Kasumi-1 (cell line): ENCODE measurements at regions not wholly inside any gene's neighbourhood (a gene's known extent, or its start where the extent isn't known, plus 50 kb on each side); places are given as distances from the start of the nearest gene placed in this dataset.
"Not testable (repeated sequence)": the region's sequence is repeated elsewhere in the genome, so short reads cannot be mapped to it uniquely, and the experiment has no call there.

Experiments used
- DNase-seq, 2 experiments: peaks; one replicate each; lab custom pipeline; 2025; lab: John Stamatoyannopoulos, UW

DNA sequence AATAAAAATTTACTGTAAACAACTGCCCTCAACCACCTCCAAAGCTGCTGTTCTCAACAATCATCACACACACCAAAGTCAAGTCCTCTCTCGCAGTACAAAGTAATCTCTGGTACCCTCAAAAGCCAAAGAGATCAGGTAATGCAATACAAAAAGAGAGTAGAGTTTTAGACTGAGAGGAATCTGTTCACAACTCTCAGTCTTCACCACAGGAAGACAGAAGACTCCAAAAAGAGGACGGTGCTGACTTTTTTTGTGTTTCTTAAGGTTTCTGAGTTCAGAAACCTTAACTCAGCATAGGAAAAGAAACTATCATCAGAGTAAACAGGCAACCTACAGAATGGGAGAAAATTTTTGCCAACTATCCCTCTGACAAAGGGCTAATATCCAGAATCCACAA, 1072.3 kb upstream of the DIAPH2 start:
- no peak for DNase-seq

DNA sequence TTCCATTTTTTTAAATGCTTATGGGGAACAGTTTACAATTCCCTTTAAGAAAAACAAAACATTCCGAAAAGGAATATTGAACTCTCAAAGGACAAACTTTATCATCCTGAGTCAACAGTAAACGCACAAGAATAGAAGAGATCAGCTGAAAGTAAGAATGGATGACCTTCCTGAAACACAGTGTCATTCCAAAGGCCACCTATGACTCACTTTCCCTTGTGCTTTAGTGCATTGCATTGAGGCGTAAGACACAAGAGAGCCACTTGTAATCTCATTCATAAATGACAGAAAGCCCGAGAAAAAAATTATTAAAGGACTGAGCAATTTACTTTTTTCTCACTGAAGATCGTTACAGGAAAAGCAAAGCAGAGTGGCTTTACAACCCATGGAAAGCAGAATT, 1062.4 kb upstream of the DIAPH2 start:
- no peak for DNase-seq

DNA sequence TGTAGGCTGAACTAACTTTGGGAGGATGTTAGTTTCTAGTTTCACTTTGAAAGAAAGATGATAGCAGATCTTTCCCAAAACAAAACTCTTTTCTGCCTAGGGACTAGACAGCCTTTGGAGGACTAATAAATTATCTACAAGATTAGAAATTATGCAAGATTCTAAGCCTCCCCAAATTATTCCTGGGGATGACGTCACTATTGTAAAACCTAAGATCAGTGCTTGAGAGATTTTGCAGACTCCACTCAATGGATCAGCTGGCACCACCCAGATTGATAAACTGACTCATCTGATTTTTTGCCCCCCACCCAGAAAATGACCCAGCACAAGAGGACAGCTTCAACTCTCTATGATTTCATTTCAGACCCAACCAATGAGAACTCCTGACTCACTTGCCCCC, 1057.9 kb upstream of the DIAPH2 start:
- DNase-seq = no peak

DNA sequence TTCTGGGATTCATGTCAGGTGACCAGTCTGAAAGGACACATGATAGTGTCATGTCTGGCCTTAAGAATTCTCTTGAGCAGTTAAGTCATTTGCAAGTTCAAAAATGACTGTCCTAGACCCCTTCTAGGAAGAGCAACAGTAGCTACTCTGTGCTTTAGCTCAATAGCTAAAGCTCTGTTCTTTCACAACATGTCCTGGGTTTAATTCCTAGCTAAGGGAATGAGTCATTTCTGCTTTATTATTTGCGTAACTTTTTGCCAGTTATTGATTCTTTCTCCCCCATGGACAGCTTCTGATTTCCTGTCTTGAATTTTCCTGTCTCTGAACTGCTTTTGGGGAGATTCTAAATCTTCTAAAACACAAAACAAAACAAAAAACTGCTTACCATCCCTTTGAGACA, 1055.8 kb upstream of the DIAPH2 start:
- DNase-seq = no peak

DNA sequence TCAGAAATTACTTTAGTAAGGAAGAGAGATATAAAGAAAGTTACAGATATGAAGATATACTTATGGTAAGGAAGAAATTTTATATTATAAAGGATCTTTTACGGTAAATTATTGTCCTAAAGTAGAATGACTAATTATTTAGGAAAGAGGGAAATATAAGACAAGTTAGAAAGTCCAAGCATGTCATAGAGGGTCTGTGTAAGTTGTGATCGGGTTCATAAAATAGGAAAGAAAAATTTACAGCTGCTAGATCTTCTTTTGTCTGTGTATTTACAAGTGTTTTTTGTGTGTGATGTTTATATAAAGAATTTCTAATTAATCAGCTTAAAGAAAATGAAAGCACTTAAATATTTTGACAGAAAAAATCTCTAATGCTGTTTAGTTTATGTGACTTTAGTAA, 1054.9 kb upstream of the DIAPH2 start:
- DNase-seq = peak in 1 of 2 experiments; percentile 0

DNA sequence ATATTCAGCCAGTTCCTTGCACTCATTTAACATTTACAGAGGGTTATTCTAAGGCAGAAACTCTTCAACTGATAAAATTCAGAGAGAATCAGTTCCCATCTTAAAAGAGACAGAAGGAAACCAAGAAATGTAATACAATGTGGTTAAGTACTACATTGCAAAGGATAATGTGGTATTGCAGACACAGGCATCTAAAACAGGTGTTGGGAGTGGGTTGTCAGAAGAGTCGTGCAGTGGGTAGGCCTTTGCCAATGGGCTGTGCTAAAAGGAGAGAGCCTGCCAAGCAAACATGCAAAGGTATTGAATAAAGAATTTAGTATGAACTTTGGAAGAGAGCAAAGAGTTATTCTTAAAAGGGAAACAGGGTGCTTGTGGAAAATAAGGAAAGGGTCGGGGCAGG, 1044.4 kb upstream of the DIAPH2 start:
- no peak for DNase-seq

DNA sequence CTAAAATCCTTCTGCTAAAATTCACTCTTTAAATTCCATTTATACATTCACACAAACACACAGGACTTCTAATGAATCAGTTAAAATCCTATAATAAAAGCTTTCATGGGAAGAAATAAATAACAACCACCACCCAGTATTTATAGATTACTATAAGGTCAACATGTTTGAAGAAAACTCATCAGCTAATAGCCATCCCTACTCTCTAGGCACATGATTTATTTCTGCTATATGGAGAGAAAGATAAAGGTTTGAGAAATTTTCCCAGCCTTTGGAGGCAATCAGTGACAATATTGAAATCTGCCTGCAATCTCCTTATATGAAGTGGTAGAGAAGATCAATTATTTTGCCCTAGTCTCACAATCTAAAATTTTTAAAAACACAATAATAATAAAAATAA, 1038.9 kb upstream of the DIAPH2 start:
- no peak for DNase-seq

DNA sequence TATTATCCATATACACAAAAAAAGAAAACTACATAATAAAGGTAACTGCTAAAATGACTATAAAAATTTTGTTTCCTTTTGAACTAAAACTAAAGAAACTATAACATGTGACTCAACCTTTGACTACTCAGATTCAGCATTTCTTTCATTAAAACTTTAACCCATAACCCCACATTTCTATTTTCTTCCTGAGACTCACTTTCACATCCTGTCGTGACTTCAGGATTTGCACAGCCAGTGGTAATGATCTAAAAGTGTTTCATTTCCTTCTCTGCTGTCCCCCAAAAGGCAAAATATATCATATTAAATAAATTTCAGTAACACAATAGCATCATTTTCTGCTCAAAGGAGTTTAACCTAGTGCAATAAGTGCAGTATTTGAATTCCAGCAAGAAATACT, 1022.4 kb upstream of the DIAPH2 start:
- no peak for DNase-seq

DNA sequence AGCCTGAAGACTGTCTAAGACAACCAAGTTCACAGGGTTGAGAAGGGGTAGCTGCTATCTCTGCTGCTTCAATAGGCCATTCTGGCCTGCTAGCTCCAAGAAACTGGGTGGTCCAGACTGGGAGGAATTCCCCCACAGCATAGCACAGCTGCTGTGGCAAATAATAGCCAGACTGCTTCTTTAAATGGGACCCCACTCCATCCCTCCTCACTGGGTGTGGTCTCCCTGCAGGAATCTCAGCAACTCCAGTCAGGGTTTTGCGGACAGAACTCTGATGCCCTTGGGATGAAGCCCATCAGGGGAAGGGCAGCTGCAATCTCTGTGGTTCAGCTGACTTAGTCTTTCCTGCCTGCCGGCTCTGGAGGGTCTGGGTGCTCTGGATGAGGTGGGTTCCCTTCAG, 1018.6 kb upstream of the DIAPH2 start:
- DNase-seq = no peak

DNA sequence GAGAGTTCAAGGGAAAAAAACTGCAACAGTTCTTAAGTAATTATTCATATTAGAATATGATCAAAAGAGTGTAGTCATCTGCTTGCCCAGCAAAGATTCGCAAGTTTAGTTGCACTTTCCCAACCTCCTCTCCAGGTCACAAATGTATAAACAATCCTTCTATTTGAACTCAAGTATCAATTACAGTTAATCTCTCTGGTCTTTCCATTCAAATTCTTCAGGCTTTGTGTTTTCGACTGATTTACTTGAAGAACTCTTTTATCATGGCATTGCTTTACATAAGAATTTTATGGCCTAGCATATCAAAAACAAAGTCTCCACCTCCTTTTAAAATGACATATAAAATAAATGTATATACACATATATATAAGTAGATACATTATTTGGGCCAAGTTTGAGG, 1009.6 kb upstream of the DIAPH2 start:
- no peak for DNase-seq

DNA sequence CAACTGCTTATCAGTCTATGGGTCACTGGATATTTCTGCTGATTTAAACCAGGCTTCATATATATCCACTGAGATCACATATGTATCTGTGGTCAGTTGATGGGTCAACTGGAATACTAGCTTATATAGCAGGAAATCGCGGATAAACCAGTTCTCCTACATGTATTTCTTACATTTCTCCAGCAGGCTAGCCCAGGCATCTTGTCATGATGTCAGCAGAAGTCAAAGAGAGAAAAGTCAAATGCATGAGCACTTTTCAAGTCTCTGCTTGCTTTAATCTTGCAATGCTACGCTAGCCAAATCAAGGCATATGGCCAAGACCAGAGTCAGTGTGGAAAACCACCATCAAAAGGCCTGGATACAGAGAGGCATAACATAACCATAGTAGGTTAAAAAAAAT, 1008.8 kb upstream of the DIAPH2 start:
- no peak for DNase-seq

DNA sequence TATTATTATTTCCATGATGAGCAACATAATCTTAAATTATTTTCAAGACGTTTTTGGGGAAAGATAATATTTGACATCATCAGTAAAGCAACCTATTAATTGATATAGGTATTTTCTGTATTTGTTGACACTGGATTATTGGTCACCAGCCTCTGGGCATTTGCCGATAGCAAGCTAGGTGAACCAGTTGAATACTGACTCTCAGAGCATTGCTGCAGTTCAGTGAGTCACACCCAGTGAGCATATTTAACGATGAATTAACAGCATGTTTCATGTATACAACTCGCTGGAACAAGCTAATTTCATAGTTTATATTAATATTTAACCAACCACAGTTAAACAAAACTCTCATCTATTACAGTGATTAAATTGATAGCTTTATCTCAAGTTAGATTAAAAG, 1006.0 kb upstream of the DIAPH2 start:
- no peak for DNase-seq

DNA sequence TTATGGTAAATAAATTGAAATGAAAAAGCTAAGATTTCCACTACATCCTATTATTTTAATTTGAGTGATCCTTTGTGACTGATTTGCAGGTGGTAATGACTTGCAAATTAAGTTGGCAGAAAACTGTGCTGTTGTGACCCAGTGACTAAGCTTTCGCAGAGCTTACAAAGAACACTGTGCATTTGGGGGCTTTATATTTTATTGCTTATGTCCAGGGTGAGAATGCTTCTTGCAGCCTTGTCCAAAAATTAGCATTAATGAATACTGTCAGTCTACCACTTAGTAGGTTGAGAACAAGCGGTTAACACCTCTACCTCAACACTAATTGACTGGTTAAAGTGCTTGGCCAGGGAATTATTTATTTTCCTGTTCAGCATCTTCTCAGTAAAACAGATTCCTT, 991.3 kb upstream of the DIAPH2 start:
- DNase-seq = no peak

DNA sequence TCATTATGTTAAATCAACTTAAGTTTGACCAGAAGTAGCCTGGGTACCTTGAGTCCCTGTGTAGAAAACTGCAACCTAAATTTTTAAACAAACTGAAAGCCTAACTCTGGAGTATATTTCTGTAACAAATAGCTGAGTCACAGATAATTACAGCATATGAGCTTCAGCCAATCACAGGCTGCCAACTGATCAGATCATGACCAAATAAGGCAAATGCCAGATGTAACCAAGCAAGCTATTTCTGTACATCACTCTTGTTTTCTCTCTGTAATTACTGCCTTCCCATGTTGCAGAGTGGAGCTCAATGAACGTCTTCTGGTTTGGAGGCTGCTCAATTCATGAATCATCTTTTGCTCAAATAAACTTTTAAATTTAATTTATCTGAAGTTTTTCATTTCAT, 980.9 kb upstream of the DIAPH2 start:
- no peak for DNase-seq

DNA sequence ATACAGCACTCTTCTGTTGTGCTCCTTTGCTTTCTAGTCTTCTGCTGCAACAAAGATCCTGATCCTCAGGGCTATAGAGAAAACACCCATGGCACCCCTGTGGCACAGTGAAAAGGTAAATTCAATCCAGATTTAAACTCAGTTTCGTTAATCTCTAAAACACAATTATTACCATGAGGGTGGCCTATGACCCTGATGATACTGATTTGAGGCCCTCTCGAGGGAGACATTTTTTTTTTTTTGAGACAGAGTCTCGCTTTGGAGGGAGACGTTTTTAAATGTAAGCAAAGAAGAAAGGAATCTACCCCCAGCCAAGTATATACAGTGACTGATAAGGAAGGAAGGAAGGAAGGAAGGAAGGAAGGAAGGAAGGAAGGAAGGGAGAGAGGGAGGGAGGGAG, 967.8 kb upstream of the DIAPH2 start:
- no peak for DNase-seq

DNA sequence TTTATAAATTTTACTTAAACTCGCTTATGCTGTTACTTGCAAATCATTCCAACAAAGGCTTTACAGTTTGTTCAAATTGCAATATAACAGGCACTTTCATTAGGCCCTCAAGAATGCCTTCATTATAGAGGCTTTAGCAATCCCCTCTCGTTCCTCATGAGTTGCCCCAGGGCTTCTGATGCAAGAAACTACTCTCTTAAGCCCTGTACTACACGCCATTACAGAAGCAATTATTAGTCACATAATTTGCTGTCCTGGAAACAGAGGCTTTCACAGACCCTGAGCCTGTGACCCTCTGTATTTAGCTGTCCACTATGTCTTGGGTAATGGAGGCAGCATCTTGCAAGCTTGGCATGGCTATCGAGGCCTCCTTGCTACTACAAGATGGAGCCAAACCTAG, 965.9 kb upstream of the DIAPH2 start:
- no peak for DNase-seq

DNA sequence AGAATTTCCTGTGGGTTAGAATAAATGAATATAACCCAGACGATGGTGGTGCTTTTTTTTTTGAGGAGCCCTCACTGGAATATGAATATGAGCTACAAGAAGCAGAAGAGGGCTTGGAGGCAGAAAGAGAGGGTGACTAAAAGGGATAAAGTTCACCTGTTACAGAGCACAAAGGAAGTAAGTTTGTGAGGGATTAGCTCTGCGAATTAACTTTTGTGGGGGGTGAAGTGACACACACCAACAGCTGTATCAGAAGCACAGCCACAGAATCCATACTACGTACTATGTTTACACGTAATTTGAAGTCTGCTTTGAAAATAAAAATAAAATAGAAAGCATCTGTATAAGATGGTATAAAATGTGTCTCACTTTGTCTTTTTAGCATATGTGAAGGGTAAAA, 963.6 kb upstream of the DIAPH2 start:
- DNase-seq = no peak

DNA sequence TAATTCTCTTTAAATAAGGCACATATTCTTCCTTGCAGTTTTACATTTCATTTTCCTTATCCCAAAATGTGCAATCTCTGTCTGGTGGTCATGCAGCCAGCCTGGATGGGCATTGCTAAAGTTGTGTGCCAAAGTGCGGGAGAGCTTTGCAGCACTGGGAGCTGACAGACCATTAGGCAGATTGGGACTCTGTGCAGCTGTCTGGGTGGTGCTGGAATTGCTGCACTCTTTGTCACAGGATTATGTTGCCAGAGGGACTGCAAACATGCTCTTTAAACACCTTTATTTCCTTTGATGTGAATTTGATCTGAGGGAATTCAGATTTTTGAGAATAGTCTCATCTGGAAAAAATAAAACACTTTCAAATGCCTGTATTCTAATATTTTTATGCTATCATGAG, 956.2 kb upstream of the DIAPH2 start:
- DNase-seq = no peak

DNA sequence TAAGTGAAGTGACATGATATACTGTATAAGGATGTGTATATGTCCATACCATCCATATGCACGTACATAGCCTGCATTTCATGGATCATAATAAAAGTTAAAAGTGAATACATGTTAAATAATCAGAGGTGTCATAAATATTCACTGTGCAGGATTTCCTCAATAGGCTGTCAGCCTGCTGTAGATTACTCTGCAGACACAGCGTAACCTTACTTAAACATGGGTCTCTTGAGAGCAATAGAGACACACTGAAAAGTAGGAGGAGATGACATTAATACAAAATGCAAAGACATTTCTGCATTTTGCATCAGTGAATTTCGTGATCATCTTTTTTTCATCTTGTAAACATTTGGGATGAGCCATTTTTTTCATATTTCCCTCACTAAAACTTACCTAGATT, 955.2 kb upstream of the DIAPH2 start:
- no peak for DNase-seq

DNA sequence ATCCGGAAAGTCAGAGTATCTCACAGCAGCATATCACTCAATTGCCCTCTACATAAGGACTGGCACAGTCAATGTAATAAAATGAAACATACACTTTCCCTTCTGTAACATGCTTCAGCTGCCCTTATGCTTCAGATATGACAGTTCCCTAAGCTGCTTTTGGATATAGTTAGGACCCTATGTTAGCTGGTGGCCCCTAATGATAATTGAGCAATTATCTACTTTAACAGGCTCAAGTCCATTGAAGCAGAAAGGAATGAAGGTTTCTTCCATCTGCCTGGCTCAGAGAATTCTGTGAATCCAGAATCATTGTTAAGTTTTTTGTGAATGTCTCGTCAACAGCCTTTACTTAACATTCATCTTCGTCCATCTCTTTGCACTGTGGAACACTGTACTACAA, 951.2 kb upstream of the DIAPH2 start:
- no peak for DNase-seq

DNA sequence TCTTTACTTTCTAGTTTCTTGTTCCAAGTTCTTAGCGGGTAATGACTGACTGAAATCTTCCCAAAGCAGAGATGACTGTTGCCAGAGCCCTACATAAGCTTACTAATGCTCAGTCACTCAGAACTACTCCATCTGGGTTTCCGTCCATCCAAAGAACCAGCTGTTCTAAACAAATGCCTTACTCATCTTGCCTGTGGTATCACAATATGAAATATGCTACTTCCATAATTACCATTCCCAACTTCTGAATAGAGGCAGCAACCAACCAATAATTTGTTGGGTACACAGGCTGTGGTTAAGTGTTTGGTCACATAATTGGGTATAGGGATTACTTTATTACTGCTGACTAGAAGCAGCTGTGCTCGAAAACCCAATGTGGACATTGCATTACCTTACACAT, 930.2 kb upstream of the DIAPH2 start:
- DNase-seq = no peak

DNA sequence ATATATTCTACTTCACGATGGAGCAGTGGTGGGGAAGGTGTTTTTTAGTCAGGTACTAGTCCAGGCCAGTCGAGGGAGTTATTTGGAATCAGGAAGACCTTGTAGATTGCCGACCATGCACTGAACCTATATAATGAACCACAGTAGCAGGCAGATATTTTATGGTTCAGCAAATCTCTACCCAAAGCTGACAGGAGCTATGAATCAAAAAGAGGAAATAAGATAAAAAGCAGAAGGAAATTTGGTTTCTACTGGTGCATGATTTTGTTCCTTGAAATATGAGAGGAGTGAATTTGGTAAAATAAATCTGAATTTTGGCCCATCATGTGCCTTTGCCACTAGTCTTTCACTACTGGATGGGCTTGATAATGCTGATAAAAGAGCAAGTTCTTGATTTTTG, 924.3 kb upstream of the DIAPH2 start:
- DNase-seq = peak; percentile 66 to 67

DNA sequence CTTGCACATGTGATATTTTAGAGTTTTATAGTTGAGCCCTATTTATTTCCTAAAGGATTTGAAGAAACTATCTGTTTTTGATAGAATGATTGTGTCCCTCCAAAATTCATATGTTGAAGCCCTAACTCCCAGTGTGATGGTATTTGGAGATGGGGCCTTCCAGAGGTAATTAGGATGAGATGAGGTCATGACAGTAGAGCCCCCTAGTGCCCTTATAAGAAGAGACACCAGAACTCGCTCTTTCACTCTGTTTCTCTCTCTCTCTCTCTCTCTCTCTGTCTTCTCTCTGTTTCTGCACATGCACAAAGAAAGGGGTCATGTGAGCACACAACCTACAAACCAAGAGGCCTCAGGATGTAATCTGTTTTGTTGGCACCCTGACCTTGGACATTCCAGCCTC, 921.9 kb upstream of the DIAPH2 start:
- peak; percentile 16 to 20 for DNase-seq

DNA sequence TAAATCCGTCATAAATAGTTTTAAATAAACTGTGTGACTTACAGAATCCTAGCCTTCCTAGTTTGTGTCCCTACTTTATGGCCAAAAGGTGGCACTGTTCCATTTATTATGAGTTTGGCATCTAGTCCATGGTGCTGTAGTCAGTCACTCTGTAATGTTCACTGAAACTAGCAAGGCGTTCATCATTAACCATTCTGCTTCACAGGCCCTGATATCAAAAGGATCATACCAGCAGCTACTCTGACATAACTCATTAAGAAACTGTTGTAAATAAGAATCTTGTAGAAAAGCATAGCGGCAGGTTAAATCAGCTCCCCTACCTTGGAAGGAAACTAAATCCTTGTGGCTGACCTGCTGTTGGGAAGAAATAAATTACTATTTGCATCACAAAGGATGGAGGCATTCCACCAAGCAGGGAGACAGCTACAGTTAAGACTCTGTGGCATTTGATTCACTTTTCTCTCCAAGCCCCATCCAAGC, 919.6 kb upstream of the DIAPH2 start:
- DNase-seq = peak; percentile 33 to 56

DNA sequence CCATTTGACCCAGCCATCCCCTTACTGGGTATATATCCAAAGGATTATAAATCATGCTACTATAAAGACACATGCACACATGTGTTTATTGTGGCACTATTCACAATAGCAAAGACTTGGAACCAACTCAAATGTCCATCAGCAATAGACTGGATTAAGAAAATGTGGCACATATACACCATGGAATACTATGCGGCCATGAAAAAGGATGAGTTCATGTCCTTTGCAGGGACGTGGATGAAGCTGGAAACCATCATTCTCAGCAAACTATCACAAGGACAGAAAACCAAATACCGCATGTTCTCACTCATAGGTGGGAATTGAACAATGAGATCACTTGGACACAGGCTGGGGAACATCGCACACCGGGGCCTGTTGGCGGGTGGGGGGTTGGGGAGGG, 913.4 kb upstream of the DIAPH2 start:
- not testable (repeated sequence) for DNase-seq
